ENCODE measurements at regions not wholly inside any gene's neighbourhood (a gene's known extent, or its start where the extent isn't known, plus 50 kb on each side); places are given as distances from the start of the nearest gene placed in this dataset.

- Histone ChIP-seq H3K36me3 (no peaks in the 10 kb centered on the region; the same call in 1 of the 2 replicates), H3K27ac (peak overlapping the region; percentile 97), H3K9me3 (replicated peaks) (peaks cover 5% of the 10 kb centered on the region), H3K4me3 (peak overlapping the region; percentile 30), H3K4me1 (peaks cover 15% of the 10 kb centered on the region), H3K27me3 (no peaks in the 10 kb centered on the region)
- peak; percentile 93 to 99 for DNase-seq
Observed at GRCh38 chr1:209219791-209220524, 363.6 kb upstream of the CAMK1G start.

GRCh38 chr1:209222826-209223225 is 360.7 kb upstream of the CAMK1G start:
- H3K9me3 ChIP-seq (replicated peaks), result peaks cover under 1% of the 10 kb centered on the region
- no peak overlapping the region for H3K4me3 ChIP-seq
- peaks cover 15% of the 10 kb centered on the region for H3K4me1 ChIP-seq
- no peak for DNase-seq
- no peaks in the 10 kb centered on the region for H3K27me3 ChIP-seq
- no peaks in the 10 kb centered on the region for H3K36me3 ChIP-seq
- no peak overlapping the region for H3K27ac ChIP-seq

- no peak for DNase-seq
- Histone ChIP-seq H3K4me3 (no peak overlapping the region), H3K36me3 (no peaks in the 10 kb centered on the region), H3K27me3 (no peaks in the 10 kb centered on the region), H3K4me1 (peaks cover 14% of the 10 kb centered on the region), H3K9me3 (replicated peaks) (no peaks in the 10 kb centered on the region), H3K27ac (no peak overlapping the region)
Observed at GRCh38 chr1:209223791-209224190, 359.7 kb upstream of the CAMK1G start.

GRCh38 chr1:209224886-209225285 is 358.6 kb upstream of the CAMK1G start:
- Histone ChIP-seq H3K36me3 (no peaks in the 10 kb centered on the region), H3K4me3 (no peak overlapping the region), H3K4me1 (peaks cover 6% of the 10 kb centered on the region), H3K27me3 (no peaks in the 10 kb centered on the region), H3K9me3 (replicated peaks) (no peaks in the 10 kb centered on the region), H3K27ac (no peak overlapping the region)
- DNase-seq, result no peak

- Histone ChIP-seq H3K4me1 (no peaks in the 10 kb centered on the region), H3K9me3 (replicated peaks) (no peaks in the 10 kb centered on the region), H3K36me3 (no peaks in the 10 kb centered on the region), H3K27ac (no peak overlapping the region), H3K4me3 (no peak overlapping the region), H3K27me3 (no peaks in the 10 kb centered on the region)
- no peak for DNase-seq
Observed at GRCh38 chr1:209227171-209227570, 356.3 kb upstream of the CAMK1G start.

- Histone ChIP-seq H3K4me3 (no peak overlapping the region), H3K27me3 (no peaks in the 10 kb centered on the region), H3K9me3 (replicated peaks) (no peaks in the 10 kb centered on the region), H3K4me1 (no peaks in the 10 kb centered on the region), H3K36me3 (no peaks in the 10 kb centered on the region), H3K27ac (no peak overlapping the region)
- DNase-seq, result no peak
Observed at GRCh38 chr1:209227941-209228340, 355.6 kb upstream of the CAMK1G start.

GRCh38 chr1:209229494-209230061 is 353.9 kb upstream of the CAMK1G start:
- Histone ChIP-seq H3K27ac (no peak overlapping the region), H3K27me3 (no peaks in the 10 kb centered on the region), H3K4me1 (no peaks in the 10 kb centered on the region), H3K36me3 (no peaks in the 10 kb centered on the region), H3K9me3 (replicated peaks) (no peaks in the 10 kb centered on the region), H3K4me3 (no peak overlapping the region)
- DNase-seq, result no peak

- Histone ChIP-seq H3K27ac (no peak overlapping the region), H3K4me3 (no peak overlapping the region), H3K36me3 (no peaks in the 10 kb centered on the region), H3K4me1 (no peaks in the 10 kb centered on the region), H3K27me3 (no peaks in the 10 kb centered on the region), H3K9me3 (replicated peaks) (no peaks in the 10 kb centered on the region)
- no peak for DNase-seq
Observed at GRCh38 chr1:209230314-209230713, 353.2 kb upstream of the CAMK1G start.

- Histone ChIP-seq H3K4me3 (no peak overlapping the region), H3K36me3 (no peaks in the 10 kb centered on the region), H3K27ac (no peak overlapping the region), H3K9me3 (replicated peaks) (no peaks in the 10 kb centered on the region), H3K27me3 (no peaks in the 10 kb centered on the region), H3K4me1 (no peaks in the 10 kb centered on the region)
- DNase-seq, result no peak
Observed at GRCh38 chr1:209231476-209232156, 351.9 kb upstream of the CAMK1G start.

GRCh38 chr1:209232197-209232596 is 351.3 kb upstream of the CAMK1G start:
- DNase-seq, result no peak
- H3K27me3 ChIP-seq, result no peaks in the 10 kb centered on the region
- no peak overlapping the region for H3K4me3 ChIP-seq
- H3K27ac ChIP-seq, result no peak overlapping the region
- H3K4me1 ChIP-seq, result no peaks in the 10 kb centered on the region
- no peaks in the 10 kb centered on the region for H3K36me3 ChIP-seq
- no peaks in the 10 kb centered on the region for H3K9me3 ChIP-seq (replicated peaks)

- Histone ChIP-seq H3K36me3 (no peaks in the 10 kb centered on the region), H3K27ac (no peak overlapping the region), H3K9me3 (replicated peaks) (no peaks in the 10 kb centered on the region), H3K4me1 (no peaks in the 10 kb centered on the region), H3K4me3 (no peak overlapping the region), H3K27me3 (no peaks in the 10 kb centered on the region)
- DNase-seq, result no peak
Observed at GRCh38 chr1:209232759-209233158, 350.8 kb upstream of the CAMK1G start.

- Histone ChIP-seq H3K9me3 (replicated peaks) (no peaks in the 10 kb centered on the region; the same call in 1 of the 2 replicates), H3K27ac (no peak overlapping the region), H3K27me3 (no peaks in the 10 kb centered on the region), H3K36me3 (no peaks in the 10 kb centered on the region), H3K4me1 (no peaks in the 10 kb centered on the region), H3K4me3 (no peak overlapping the region)
- no peak for DNase-seq
Observed at GRCh38 chr1:209235166-209235565, 348.3 kb upstream of the CAMK1G start.

- Histone ChIP-seq H3K36me3 (no peaks in the 10 kb centered on the region), H3K4me1 (no peaks in the 10 kb centered on the region), H3K9me3 (replicated peaks) (no peaks in the 10 kb centered on the region; the same call in 1 of the 2 replicates), H3K27me3 (no peaks in the 10 kb centered on the region), H3K4me3 (no peak overlapping the region), H3K27ac (no peak overlapping the region)
- no peak for DNase-seq
Observed at GRCh38 chr1:209238356-209238755, 345.2 kb upstream of the CAMK1G start.

GRCh38 chr1:209240351-209240750 is 343.2 kb upstream of the CAMK1G start:
- DNase-seq, result no peak

GRCh38 chr1:209241487-209241886 is 342.0 kb upstream of the CAMK1G start:
- H3K4me1 ChIP-seq, result no peaks in the 10 kb centered on the region
- no peaks in the 10 kb centered on the region for H3K27me3 ChIP-seq
- no peak overlapping the region for H3K27ac ChIP-seq
- no peak for DNase-seq
- no peak overlapping the region for H3K4me3 ChIP-seq
- no peaks in the 10 kb centered on the region for H3K36me3 ChIP-seq
- no peaks in the 10 kb centered on the region; the same call in none of the 2 replicates for H3K9me3 ChIP-seq (replicated peaks)

More at GRCh38 chr1:209240351-209240750, 343.2 kb upstream of the CAMK1G start:
- Histone ChIP-seq H3K36me3 (no peaks in the 10 kb centered on the region), H3K9me3 (replicated peaks) (no peaks in the 10 kb centered on the region; the same call in none of the 2 replicates), H3K27ac (no peak overlapping the region), H3K4me1 (no peaks in the 10 kb centered on the region), H3K27me3 (no peaks in the 10 kb centered on the region), H3K4me3 (no peak overlapping the region)

All from SJCRH30 (cell line).